Endothelial cell of umbilical vein (primary cell): ENCODE measurements at regions not wholly inside any gene's neighbourhood (a gene's known extent, or its start where the extent isn't known, plus 50 kb on each side); places are given as distances from the start of the nearest gene placed in this dataset.

ENCODE experiments used
- BruUV-seq: library from RNA; stranded (reverse); fragments of 400-500 nt; replicated peaks from 2 replicates; lab custom pipeline; 2021; lab: Mats Ljungman, UMichigan
- CTCF ChIA-PET: fragments of 300-600, 350-600 bp; sonication (Branson Sonifier 250); formaldehyde crosslinking; loops from one replicate; lab custom pipeline; 2021; ENCODE audit warnings: antibody characterized with exemption, inconsistent platforms; lab: Charles Lee
- POLR2A ChIA-PET: fragments of 300-600, 350-600 bp; sonication (Branson Sonifier 250); formaldehyde crosslinking; loops from one replicate; lab custom pipeline; 2021; ENCODE audit warnings: antibody characterized with exemption, inconsistent platforms; lab: Charles Lee
- DNase-seq: peaks from one replicate; pipeline ENCODE4 v3.0.0-alpha.2; 2011; ENCODE audit warnings: low read depth, low spot score
- FAIRE-seq: peaks from 2 replicates; lab custom pipeline; 2011; peaks lifted over from hg19 to GRCh38; lab: Jason Lieb, UNC
- H2AFZ ChIP-seq: 2 replicates; pipeline ENCODE4 v1.6.0; 2012; ENCODE audit warnings: low read depth, low read length, control low read depth, inconsistent platforms
- H3K27ac ChIP-seq: 2 replicates; pipeline ENCODE4 v1.5.1; 2011; ENCODE audit warnings: low read depth, mild to moderate bottlenecking, control low read depth, low read length, moderate library complexity; ENCODE audit not compliant: insufficient read depth
- H3K27me3 ChIP-seq, 2 experiments: 2 replicates each; pipeline versions ENCODE4 v1.6.0 to v1.6.1; 2011; ENCODE audit warnings: low read length in 2 of 2, mixed read lengths in 1 of 2; ENCODE audit not compliant: control insufficient read depth in 2 of 2, insufficient read depth in 2 of 2
- H3K36me3 ChIP-seq, 2 experiments: 2 replicates in 1 of 2; 3 replicates in 1 of 2; pipeline ENCODE4 v1.5.1; 2011; ENCODE audit warnings: low read length in 2 of 2, mild to moderate bottlenecking in 1 of 2, moderate library complexity in 1 of 2; ENCODE audit not compliant: control insufficient read depth in 2 of 2, insufficient read depth in 2 of 2; ENCODE audit errors: extremely low read depth in 1 of 2
- H3K4me1 ChIP-seq: 3 replicates; pipeline ENCODE4 v1.5.1; 2011; ENCODE audit warnings: mild to moderate bottlenecking, low read length; ENCODE audit not compliant: control insufficient read depth, insufficient read depth; ENCODE audit errors: extremely low read depth
- H3K4me2 ChIP-seq: 2 replicates; pipeline ENCODE4 v1.6.1; 2011; ENCODE audit warnings: low read length, control low read depth, mixed read lengths; ENCODE audit not compliant: insufficient read depth
- H3K4me3 ChIP-seq, 3 experiments: fragments of 200-600 bp in 1 of 3; sonication (generic), shearing (Covaris generic) in 1 of 3; replicated peaks in 1 of 3; 2 replicates each; pipeline ENCODE4 v1.5.1; 2011 to 2016; ENCODE audit warnings: control low read depth in 3 of 3, low read length in 3 of 3, mild to moderate bottlenecking in 2 of 3, inconsistent platforms in 1 of 3, low read depth in 1 of 3, moderate library complexity in 1 of 3; ENCODE audit not compliant: insufficient read depth in 1 of 3
- H3K79me2 ChIP-seq: 2 replicates; pipeline ENCODE4 v1.6.0; 2012; ENCODE audit warnings: low read length, inconsistent platforms; ENCODE audit not compliant: control insufficient read depth, insufficient read depth
- H3K9ac ChIP-seq: replicated peaks from 2 replicates; pipeline ENCODE3; 2011; ENCODE audit warnings: low read length, control low read depth; ENCODE audit not compliant: insufficient read depth; ENCODE audit errors: extremely low read depth
- H3K9me1 ChIP-seq: replicated peaks from 3 replicates; pipeline ENCODE4 v1.6.0; 2011; ENCODE audit warnings: mild to moderate bottlenecking, low read length; ENCODE audit not compliant: control insufficient read depth, insufficient read depth; ENCODE audit errors: extremely low read depth
- H3K9me3 ChIP-seq: replicated peaks from 2 replicates; pipeline ENCODE4 v1.5.1; 2012; ENCODE audit warnings: low read length, inconsistent platforms; ENCODE audit not compliant: control insufficient read depth, insufficient read depth
- H4K20me1 ChIP-seq: replicated peaks from 2 replicates; pipeline ENCODE3; 2011; ENCODE audit warnings: mild to moderate bottlenecking, low read length; ENCODE audit not compliant: control insufficient read depth, insufficient read depth; ENCODE audit errors: extremely low read depth
- CTCF ChIP-seq, 2 donors: IDR thresholded peaks; 1 replicate in 1 of 2; 2 replicates in 1 of 2; pipeline ENCODE4 v1.5.1; 2011; ENCODE audit warnings: low read length in 2 of 2, mild to moderate bottlenecking in 2 of 2, moderate library complexity in 2 of 2, control low read depth in 1 of 2, inconsistent platforms in 1 of 2, low read depth in 1 of 2; ENCODE audit not compliant: insufficient read depth in 1 of 2; ENCODE audit errors: extremely low read depth in 1 of 2
- EZH2 ChIP-seq: IDR thresholded peaks from 2 replicates; pipeline ENCODE4 v1.6.1; 2012; ENCODE audit warnings: borderline replicate concordance, low read depth, mild to moderate bottlenecking, moderate library complexity, low read length, inconsistent platforms; ENCODE audit not compliant: severe bottlenecking
- FOS ChIP-seq: IDR thresholded peaks from 2 replicates; pipeline ENCODE4 v1.6.1; 2011; ENCODE audit warnings: mild to moderate bottlenecking, low read length, moderate library complexity, borderline replicate concordance; ENCODE audit not compliant: insufficient read depth
- GATA2 ChIP-seq: IDR thresholded peaks from 2 replicates; pipeline ENCODE4 v1.7.0; 2011; ENCODE audit warnings: low read depth, mild to moderate bottlenecking, moderate library complexity, mixed read lengths, low read length; ENCODE audit not compliant: insufficient read length, insufficient read depth
- JUN ChIP-seq: IDR thresholded peaks from 2 replicates; pipeline ENCODE4 v1.6.1; 2011; ENCODE audit warnings: borderline replicate concordance, low read depth; ENCODE audit not compliant: insufficient read length, insufficient read depth
- MAX ChIP-seq: IDR thresholded peaks from 2 replicates; pipeline ENCODE4 v1.6.1; 2011; ENCODE audit not compliant: insufficient read depth, insufficient read length
- MYC ChIP-seq: IDR thresholded peaks from one replicate; pipeline ENCODE4 v1.6.1; 2011; ENCODE audit warnings: mild to moderate bottlenecking, low read depth, low read length
- POLR2A ChIP-seq: IDR thresholded peaks from 2 replicates; pipeline ENCODE4 v1.6.1; 2012; ENCODE audit warnings: low read depth, mild to moderate bottlenecking, control low read depth, low read length
- POLR2AphosphoS5 ChIP-seq: IDR thresholded peaks from 2 replicates; pipeline ENCODE4 v1.6.1; 2012; ENCODE audit warnings: low read depth, mild to moderate bottlenecking, control low read depth, low read length, moderate library complexity; ENCODE audit not compliant: insufficient read depth
- dilution Hi-C: fragments of 300-500 bp; cut with MboI; formaldehyde crosslinking; loops from one replicate; pipeline ENCODE4 v1.15.0; 2019; ENCODE audit warnings: low sequenced_read_pairs; ENCODE audit not compliant: extremely low pct_ligation_motif_present
- intact Hi-C: fragments of 100-400 bp; cut with micrococcal nuclease; formaldehyde crosslinking; loops from one replicate; pipeline ENCODE4 v1.10.0; 2022

GRCh38 chr6:155943635-155944034 is 488.0 kb upstream of the NOX3 start:
- no peaks in the 10 kb centered on the region for H3K4me1 ChIP-seq
- TF ChIP-seq POLR2AphosphoS5: no peak
- no peak for TF ChIP-seq POLR2A
- no peak for TF ChIP-seq MAX
- H3K36me3 ChIP-seq: no peaks in the 10 kb centered on the region
- no peaks in the 10 kb centered on the region for H3K27me3 ChIP-seq
- ChIA-PET CTCF (interaction anchor here (1.2 kb wide), 1 partner anchor 130 kb away, joined by 3 read pairs; no protein-coding TSS in a partner anchor), POLR2A (no interaction called here)
- DNase-seq (no peak), FAIRE-seq (no peak)
- no peaks in the 10 kb centered on the region for H3K9me3 ChIP-seq
- intact Hi-C loops: no loop called here
- H3K9ac ChIP-seq: no peak overlapping the region
- H4K20me1 ChIP-seq: no peaks in the 10 kb centered on the region
- no peaks in the 10 kb centered on the region for H3K9me1 ChIP-seq
- H3K4me3 ChIP-seq: no peak overlapping the region
- no TSS peak for BruUV-seq
- no peak overlapping the region for H2AFZ ChIP-seq
- no peak overlapping the region for H3K27ac ChIP-seq
- no peaks in the 10 kb centered on the region for H3K79me2 ChIP-seq
- H3K4me2 ChIP-seq: no peak overlapping the region
- dilution Hi-C loops: no loop called here

GRCh38 chr6:155939253-155939652 is 483.6 kb upstream of the NOX3 start:
- Histone ChIP-seq H3K9ac (no peak overlapping the region), H3K27me3 (no peaks in the 10 kb centered on the region), H3K4me1 (no peaks in the 10 kb centered on the region), H3K36me3 (no peaks in the 10 kb centered on the region), H4K20me1 (no peaks in the 10 kb centered on the region), H3K27ac (no peak overlapping the region), H3K9me1 (no peaks in the 10 kb centered on the region), H3K4me3 (no peak overlapping the region), H3K9me3 (no peaks in the 10 kb centered on the region), H3K79me2 (no peaks in the 10 kb centered on the region), H3K4me2 (no peak overlapping the region), H2AFZ (no peak overlapping the region)
- TF ChIP-seq CTCF (IDR thresholded peaks at IDR 0.05; ENCODE audit: extremely low read depth in 1 of 2, insufficient read depth in 1 of 2, low read depth in 1 of 2, low read length in 2 of 2): no peak
- TF ChIP-seq POLR2AphosphoS5: no peak
- no peak for TF ChIP-seq MAX
- TF ChIP-seq EZH2: no peak
- TF ChIP-seq GATA2: no peak
- no peak for TF ChIP-seq MYC
- TF ChIP-seq JUN: no peak
- no peak for TF ChIP-seq FOS
- no peak for TF ChIP-seq POLR2A
- FAIRE-seq (no peak), DNase-seq (no peak)
- dilution Hi-C loops (no loop called here), intact Hi-C loops (no loop called here)
- BruUV-seq: no TSS peak
- POLR2A ChIA-PET: no interaction called here
- CTCF ChIA-PET: no interaction called here
